Smooth muscle cell of the brain vasculature (primary cell): ENCODE measurements at regions not wholly inside any gene's neighbourhood (a gene's known extent, or its start where the extent isn't known, plus 50 kb on each side); places are given as distances from the start of the nearest gene placed in this dataset.
"Not testable (repeated sequence)": the region's sequence is repeated elsewhere in the genome, so short reads cannot be mapped to it uniquely, and the experiment has no call there.

Experiments
- DNase-seq: peaks from one replicate; pipeline ENCODE4 v3.0.0-alpha.2; 2012; ENCODE audit warnings: low read depth, low spot score

DNA sequence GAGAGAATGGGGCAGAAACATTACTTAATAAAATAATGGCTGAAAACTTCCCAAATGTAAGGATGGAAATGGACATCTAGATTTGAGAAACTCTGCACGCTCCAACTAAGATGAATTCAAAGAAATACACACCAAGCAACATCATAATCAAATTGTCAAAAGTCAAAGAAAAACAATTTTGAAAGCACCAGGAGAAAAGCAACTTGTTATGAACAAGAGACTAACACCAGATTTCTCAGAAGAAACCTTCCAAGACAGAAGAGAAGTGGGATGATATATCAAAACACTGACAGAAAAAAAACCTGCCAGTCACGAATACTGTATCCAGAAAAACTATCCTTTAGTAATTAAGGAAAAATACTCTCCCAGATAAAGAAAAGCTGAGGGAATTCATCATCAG, 208.6 kb upstream of the SAMSN1 start:
- DNase-seq = no peak

GRCh38 chr21:14754259-14754604, 208.1 kb upstream of the SAMSN1 start:
- no peak for DNase-seq

DNA sequence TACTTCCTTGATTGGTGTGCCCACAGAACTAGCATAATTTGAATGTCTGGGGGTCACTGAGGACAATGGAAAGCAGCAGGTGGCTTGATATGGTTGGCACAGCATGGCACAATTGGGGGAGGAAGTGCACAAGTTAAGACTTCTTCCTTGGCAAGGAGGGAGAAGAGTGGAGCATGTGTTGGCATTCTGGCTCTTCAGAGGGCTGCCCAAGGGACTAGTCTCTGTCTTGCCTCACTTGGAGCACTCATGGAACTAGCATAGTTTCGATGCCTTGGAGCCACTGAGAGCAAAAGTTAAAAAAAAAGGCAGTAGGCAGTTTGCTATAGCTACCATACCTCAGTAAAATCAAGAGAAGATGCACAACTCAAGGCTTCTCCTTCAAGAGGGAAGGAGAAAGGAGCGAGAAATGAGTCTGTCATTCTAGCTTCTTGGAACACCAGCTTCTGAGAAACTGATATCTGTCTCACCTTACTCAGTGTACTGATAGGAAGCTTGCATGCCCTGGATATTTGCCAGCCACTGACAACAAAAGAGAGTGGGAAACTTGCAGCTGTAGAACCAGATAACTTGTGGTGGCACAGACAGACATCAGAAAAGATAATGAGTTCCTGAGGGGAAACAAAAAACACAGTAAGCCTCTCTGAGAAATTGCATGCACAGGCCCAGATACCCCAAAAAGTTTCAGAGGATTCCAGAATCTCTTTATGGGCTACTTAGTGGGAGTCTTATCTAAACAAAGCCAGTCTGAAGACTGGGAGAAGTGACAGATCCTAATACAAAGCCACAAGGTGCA, 207.5 kb upstream of the SAMSN1 start:
- no peak for DNase-seq

GRCh38 chr21:14753069-14753465, 207.0 kb upstream of the SAMSN1 start:
- no peak for DNase-seq

GRCh38 chr21:14752345-14752909, 206.3 kb upstream of the SAMSN1 start:
- DNase-seq = no peak

GRCh38 chr21:14751602-14752344, 205.7 kb upstream of the SAMSN1 start:
- DNase-seq = no peak

DNA sequence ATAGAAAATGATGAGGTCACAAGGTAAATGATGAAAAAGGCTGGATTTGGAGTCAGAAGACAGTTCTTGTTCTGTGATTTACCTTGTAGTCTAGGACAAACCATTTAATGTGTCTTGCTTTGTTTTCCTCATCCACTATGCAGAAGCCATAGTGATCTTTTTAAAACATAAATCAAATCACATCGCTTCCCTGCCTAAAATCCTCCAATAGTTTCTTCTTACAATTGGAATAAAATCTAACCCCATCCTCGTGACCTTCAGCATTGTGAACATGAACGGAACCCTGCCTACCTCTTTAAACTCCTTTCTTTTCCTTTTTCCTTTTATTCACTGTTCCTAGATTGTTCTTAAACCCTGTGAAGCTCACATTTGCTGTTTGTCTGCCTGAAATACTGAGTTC, 204.9 kb upstream of the SAMSN1 start:
- DNase-seq = no peak

DNA sequence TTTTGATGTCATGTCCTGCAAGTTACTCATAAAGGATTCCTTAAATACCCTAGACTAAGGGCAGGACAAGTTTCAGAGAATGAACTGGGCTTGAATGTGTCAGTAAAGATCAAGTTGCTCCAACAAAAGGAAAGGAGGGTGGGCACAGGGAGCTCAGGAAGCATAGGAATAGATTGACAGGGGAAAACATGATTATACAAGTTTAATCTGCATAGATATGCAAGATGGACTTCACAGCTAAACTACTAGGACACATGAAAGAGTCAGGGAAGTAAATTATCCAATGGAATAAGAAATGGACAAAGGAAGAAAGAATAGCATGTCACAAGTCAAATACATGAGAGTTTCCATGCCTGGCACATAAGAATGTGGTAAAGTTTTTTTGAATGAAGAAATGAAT, 203.9 kb upstream of the SAMSN1 start:
- no peak for DNase-seq

DNA sequence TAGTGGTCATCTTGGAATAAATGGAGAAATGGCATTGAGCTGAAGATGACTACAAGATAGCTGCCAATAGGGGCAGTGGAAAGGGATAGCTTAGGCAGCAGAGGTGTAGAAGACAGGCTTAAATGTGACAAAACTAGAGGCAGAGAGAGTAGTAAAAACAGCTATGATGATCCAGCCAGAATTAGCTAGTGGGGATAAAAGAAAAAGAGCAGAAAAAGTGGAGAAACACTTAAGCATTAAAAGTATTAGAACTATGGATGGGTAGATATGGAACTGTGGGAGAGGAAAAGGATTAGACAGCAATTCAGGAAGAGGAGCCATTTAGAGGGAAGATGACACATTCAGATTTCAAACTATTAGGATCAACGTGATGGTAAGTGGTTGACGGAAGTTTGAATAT, 202.5 kb upstream of the SAMSN1 start:
- no peak for DNase-seq

GRCh38 chr21:14744368-14744767, 198.3 kb upstream of the SAMSN1 start:
- DNase-seq = no peak

DNA sequence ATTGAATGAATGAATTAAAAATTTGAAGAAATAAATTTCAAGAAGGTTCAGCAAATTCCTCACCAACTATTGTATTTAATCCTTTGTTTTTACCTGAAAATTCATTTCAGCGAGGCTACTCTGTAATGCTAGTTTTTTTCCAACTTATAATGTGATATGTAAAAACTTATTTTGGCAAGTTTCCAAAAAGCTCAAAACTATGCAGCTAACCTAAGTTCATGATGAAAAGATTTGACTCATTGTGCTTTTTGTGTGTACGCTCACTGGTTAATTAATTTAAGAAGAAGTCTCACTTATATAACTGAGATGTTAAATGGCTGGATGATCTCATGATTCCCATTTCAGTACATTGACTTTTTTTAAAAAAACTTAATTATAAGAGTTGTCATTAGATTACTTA, 196.0 kb upstream of the SAMSN1 start:
- DNase-seq = no peak

DNA sequence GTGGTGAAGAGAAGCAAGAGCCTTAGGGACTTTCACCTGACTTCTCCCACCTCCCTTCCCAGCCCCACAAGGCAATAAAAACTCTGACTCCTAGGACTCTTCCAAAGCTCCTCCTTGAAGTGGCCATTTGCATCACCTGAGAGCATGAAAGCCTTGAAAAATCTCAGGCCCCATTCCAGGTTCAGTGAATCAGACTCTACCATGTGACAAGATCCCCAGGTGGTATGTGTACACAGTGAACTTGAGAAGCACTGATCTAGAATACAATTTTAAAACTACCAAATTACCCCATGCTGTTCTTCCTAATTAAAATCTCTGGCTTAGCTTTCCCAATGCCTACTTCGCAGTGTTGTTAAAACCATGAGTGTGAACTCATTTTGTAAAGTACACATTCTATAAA, 195.1 kb upstream of the SAMSN1 start:
- DNase-seq = no peak

DNA sequence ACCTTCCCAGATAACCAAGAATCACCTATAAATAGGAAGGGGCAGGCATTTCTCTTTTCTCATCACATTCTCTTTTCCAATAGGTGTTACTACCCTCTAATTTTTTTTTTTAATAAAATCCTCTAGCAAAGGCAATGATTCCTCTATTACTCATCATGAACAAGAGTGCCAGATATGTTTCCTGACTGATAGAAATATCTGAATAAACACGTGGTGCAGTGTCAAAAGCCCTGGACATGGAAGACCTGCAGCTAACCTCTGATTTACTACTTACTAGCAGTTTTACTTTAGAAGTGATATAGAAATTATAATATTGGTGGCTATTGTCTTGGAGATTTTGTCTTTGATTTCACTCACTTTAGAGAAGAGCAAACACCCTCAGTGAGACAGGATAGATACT, 194.6 kb upstream of the SAMSN1 start:
- DNase-seq = no peak

GRCh38 chr21:14740116-14740515, 194.0 kb upstream of the SAMSN1 start:
- no peak for DNase-seq

DNA sequence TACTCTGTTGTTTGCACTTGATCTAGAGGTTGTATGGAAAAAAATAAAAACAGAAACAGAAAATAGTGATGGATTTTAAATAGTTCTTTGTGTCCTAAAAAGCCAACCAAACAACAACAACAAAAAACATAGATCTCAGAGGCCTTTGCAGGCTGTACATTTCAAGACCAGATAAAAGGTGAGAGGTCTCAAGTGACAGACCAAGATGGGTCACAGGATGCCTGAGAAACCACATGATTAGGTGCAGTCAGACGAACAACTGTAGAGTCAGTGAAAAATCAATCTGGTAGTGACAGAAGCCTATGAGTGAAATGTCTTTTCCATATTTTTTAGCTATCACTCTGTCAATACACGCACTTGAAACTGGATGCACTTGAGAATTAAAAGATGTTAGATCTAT, 193.5 kb upstream of the SAMSN1 start:
- DNase-seq = no peak

GRCh38 chr21:14738576-14738975, 192.5 kb upstream of the SAMSN1 start:
- DNase-seq = not testable (repeated sequence)

GRCh38 chr21:14737922-14738321, 191.8 kb upstream of the SAMSN1 start:
- peak; percentile 20 for DNase-seq

DNA sequence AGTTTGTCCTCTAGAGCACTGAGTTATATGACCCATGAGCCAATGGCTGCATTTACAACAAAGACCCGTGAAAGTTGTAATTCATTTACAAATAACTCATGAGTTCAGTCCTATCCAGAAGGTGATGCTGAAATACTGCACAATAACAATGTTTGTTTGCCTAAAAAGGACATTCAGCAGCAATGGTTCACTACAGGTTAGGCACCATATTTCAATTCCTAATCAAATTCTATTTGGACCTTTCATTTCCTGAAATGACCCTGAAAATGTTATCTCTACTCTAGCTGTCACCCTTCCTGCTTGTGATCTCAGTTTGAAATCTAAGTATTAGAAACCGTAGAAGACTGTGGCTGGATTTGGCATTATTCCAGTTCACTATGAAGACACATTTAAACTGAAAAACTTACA, 191.2 kb upstream of the SAMSN1 start:
- DNase-seq = no peak

DNA sequence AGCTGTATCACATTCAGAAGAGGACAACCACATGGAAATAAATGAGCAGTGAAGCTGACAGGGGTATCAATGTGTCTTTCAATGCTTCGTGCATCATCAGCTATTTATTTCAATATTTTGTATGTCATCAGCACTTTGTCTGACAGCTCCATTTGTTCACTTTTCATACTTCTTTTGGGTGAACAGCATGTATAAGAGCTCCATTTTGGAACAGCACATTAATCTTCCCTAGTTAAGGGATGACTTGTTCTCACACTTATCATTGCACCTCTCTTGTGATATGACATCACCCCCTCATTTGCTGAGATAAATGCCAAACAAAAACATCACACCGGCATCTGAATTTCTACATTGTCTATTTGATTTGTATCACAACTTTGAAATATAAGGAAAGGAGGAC, 190.6 kb upstream of the SAMSN1 start:
- no peak for DNase-seq

DNA sequence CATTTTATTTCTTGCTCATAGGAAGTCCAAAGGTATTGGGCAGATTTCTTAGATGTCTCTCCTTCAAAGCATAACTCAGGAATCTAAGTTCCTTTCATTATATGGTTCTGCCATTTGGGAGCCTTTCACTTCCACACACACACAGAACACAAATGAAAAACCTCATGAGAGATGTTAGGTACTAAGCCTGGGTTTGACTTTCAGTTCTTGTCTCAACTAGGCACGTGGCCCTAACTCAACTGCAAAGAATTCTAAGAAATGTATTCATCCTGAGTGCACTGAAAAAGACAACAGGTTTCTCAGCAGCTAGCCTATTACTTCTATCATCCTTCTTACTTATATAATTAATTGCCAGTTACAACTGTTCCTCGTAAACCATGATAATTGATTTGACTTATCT, 190.0 kb upstream of the SAMSN1 start:
- no peak for DNase-seq

- DNase-seq = no peak
Measured at GRCh38 chr21:14734833-14735232, 188.7 kb upstream of the SAMSN1 start.

DNA sequence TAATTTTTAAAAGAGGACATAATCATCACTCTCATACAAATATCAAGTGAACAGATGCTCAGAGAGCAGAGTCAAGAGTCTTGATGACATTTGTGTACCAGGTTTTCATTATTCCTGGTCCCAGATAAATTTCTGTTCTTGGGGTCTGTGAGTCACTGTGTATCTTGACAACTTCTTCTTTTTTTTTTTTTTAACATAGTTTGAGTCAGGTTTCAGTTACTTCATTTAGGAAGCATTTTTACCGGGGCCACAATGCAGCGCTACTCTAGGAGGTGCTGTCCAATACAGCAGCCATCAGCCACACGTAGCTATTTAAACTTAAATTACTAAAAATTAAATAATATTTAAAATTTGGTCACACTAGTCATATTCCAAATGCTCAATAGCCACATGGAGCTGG, 188.1 kb upstream of the SAMSN1 start:
- no peak for DNase-seq

DNA sequence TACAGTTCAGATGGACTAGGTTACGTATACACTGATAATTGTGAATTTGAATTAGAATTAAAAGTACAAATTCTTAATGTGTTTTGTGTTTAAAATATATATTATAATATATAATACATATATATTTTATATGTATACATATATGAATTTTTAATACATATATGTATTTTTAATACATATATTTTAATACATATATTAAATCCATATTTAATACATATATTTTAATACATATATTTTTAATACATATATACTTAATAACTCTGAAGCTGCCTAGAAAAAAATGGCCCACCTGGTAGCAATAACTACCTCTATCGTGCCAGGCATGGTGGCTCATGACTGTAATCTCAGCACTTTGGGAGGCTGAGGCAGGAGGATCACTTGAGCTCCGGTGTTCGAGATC, 179.1 kb upstream of the SAMSN1 start:
- no peak for DNase-seq
